GM21423 (cell line): ENCODE measurements at regions not wholly inside any gene's neighbourhood (a gene's known extent, or its start where the extent isn't known, plus 50 kb on each side); places are given as distances from the start of the nearest gene placed in this dataset.
A peak's percentile ranks its signal among the peaks of the same experiment; 100 is the strongest.

ENCODE experiments used
- ATAC-seq: cut with Tn5 transposase; IDR thresholded peaks from one replicate; pipeline ENCODE4 v1.9.1; 2021; ENCODE audit warnings: mild to moderate bottlenecking, moderate library complexity; ENCODE audit not compliant: unreplicated experiment

GRCh38 chr6:149176971-149177667, 140.4 kb upstream of the TAB2 start:
- ATAC-seq = no peak

DNA sequence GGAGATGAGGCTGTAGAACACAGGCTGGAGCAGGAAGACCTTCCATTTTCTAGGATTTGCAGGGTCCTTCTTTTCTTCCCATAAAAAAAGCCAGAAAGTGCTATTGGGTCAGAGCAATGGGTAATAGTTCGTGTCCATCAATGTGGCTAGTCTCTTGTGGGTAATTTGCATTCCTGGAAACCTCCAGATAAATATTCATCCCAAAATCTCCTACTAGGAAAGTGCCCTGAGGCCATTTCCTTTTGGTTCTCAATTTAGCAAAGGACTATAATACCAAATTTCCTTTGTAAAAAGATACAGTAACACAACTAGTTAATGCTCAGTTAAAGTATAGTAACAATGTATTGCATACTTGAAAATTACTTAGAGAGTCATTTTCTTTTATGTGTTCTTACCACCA, 138.1 kb upstream of the TAB2 start:
- no peak for ATAC-seq

- no peak for ATAC-seq
Observed at GRCh38 chr6:149181304-149181703, 136.2 kb upstream of the TAB2 start.

DNA sequence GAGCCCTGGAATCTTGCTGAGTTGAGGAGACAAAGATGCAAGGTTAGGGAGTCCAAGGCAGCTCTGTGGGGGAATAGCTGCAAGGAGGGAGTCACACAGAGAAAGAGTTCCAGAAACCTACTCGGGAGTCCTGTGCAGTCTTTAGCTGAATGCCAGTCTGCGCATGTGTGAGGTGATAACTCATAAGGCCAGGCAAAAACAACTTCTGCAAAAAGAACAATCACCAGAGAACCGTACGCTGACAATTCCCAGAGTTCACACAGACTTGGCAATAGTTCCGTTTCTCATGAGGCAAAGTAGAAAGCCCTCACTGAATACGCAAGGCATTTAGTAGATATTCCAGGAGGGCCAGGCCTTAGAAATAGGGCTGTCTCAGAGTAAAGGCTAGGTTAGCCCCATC, 135.2 kb upstream of the TAB2 start:
- ATAC-seq = no peak

DNA sequence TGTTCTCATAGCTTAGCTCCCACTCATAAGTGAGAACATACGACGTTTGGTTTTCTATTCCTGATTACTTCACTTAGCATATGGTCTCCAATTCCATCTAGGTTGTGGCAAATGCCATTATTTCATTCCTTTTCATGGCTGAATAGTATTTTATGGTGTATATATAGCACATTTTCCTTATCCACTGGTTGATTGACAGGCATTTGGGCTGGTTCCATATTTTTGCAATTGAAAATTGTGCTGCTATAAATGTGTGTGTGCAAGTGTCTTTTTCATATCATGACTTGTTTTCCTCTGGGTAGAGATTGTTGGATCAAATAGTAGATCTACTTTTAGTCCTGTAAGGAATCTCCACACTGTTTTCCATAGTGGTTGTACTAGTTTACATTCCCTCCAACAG, 133.0 kb upstream of the TAB2 start:
- ATAC-seq = no peak

GRCh38 chr6:149185799-149186357, 131.6 kb upstream of the TAB2 start:
- no peak for ATAC-seq

GRCh38 chr6:149186873-149187272, 130.6 kb upstream of the TAB2 start:
- ATAC-seq = no peak

DNA sequence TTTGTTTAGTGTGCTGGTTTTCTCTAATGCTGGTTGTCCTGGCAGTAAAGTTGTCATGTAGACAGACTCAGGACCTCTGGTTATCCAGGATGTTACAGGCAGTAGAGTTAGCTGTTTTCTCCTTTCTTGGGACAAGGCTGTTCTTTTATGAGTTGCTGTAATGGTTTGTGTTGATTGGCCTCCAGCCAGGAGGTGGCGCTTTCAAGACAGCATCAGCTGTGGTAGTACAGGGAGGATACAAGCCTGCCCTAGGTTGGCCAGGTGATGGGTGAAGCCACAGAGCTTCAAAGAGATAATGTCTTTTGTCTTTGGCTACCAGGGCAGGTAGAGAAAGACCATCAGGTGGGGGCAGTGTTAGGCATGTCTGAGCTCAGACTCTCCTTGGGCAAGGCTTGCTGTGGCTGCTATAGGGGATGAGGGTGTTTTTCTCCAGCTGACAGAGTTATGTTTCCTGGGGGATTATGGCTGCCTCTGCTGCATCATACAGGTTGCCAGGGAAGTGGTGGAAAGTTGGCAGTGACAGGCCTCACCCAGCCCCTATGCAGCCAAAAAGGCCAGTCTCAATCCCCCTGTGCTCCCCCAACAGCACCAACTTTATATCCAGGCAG, 127.2 kb upstream of the TAB2 start:
- ATAC-seq = peak; percentile 73

- no peak for ATAC-seq
Observed at GRCh38 chr6:149194820-149195558, 122.5 kb upstream of the TAB2 start.

GRCh38 chr6:149196091-149196490, 121.4 kb upstream of the TAB2 start:
- no peak for ATAC-seq

GRCh38 chr6:149197482-149197881, 120.0 kb upstream of the TAB2 start:
- ATAC-seq = no peak

DNA sequence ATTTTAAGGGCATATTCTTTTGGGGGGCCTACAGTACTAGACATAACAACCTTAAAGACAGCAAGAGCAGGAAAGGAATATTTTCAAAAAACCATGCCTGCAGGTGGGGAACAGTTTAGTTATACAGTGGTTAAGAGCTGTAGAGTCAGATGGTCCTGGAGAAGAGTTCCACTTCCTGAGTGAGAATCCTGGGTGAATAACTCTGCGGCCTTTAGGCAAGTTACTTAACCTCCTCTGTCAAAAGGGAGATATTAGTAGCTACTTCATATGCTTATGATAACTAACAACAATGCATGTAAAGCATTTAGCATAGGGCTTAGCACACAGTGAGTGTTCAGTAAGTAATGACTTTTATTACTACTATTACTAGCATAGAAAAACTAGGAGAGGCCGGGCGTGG, 119.2 kb upstream of the TAB2 start:
- no peak for ATAC-seq

DNA sequence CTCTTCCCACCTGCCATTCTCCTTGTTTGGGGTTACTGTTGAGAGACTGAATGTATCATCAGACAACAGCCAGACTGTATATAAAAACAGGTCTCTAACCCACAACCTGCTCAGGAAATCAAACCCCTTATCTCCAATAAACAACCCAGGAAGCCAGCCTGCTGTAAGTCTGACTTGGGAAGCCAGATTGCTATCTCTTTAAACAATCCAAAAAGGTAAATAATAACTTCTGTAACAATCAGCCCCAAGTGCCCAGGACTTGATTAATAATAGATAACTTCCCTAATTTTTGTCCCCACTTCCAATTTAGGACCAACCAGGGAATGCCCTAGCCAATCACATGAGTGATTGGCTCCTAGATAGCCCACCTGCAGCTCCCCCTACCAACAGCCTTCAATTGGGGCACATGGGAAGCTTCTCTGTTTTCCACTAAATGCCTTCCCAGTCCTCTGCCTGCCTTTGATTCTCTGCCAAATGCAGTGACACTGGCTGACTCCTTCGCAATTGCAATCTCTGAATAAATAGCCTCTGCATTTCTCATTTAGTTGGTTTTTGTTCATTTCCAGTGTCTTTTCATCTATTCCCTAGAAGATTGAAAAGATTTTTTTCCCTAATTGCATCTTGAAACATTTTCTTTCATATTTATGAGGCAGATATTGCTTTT, 117.1 kb upstream of the TAB2 start:
- ATAC-seq = no peak

DNA sequence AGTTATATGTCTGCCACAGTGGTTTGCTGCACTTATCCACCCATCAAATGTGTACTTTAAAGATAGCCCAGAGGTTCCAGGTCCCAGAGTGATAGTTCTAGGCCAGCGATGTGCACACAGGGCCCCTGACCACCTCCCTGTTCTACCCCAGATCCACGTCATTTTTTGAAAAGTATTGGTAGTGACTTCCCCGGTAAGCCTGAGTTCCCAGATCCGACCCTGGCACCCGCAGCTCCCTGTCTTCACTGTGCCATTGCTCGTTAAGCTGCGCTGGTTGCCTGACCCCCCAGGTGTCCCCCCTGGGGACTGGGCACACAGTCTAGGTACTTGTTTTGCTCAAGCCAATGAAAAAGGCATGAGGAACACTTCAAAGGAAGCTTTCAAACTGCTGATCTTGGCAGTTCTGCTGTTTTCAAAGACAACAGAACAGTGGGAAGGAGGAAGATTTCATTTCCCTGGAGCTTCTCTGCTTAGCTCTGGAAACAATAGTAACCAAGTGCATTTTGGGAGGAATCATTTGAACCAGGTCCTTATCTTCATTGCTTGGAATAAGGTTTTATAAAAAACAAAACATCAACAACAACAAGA, 116.3 kb upstream of the TAB2 start:
- no peak for ATAC-seq

GRCh38 chr6:149202100-149202499, 115.4 kb upstream of the TAB2 start:
- ATAC-seq = no peak

- no peak for ATAC-seq
Observed at GRCh38 chr6:149202952-149203351, 114.6 kb upstream of the TAB2 start.

GRCh38 chr6:149203509-149203908, 114.0 kb upstream of the TAB2 start:
- ATAC-seq = no peak

GRCh38 chr6:149208134-149208601, 109.3 kb upstream of the TAB2 start:
- ATAC-seq = no peak

DNA sequence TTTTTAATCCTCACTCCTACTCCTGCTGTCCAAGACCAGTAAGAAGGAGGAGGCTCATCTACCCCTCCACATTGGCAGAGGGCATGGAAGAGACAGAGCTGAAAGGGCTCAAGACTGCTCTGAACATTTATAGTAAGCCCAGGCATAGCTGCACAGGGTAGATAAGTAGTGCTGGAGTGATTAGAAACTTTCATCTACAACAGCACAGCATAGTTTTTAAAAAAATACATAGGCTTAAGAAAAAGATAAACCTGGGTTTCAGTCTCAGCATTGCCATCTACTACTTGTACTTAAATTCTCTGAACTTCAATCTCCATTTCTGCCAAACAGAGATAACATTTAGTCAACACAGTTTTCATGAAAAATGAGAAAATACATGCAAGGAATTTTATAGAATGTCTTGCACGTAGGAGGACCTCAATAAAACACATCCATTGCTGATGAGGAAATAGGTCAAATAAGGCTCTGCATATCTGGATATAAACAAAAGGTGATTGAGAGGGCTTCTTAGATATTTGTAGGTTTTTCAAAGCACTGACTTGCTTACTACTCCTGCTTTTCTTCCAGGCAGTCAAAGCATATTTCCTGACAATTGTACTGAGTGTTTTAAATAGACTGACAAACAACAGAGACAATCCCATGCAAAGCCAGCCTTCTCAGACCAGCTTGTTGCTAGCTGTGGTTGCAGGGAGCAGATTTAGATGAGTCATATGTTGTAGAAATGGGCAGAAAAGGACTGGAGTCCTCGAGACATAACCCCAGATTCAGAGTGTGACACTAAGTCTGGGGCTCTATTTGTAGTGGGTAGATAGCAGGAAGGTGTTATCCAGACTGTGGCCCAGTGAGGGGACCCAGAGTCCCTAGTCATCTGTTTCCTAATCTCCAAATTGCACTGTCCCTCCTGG, 107.4 kb upstream of the TAB2 start:
- no peak for ATAC-seq

DNA sequence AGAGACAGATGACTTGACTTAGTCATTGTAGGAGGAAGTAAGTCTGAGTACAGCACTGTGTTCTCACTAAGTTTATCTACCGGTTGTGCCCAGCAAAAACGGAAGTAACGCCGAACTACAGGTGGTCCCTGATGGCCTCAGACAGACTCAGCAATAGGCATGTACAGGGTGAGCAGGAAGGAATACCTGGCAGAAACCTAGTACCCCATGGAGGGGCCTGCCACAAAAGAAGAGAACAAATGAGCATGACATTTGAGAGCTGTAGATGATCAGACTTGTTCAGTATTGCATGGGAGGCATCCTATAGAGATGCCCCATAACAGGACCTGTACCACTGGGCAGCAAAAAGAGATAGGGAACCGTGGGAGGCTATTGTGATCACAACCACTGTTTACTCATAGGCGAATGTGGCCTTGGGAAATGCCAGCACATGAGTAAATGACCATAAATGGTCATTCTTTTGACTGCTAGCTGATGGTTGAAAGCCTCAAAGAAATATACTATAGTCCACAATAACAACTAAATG, 106.4 kb upstream of the TAB2 start:
- ATAC-seq = peak; percentile 62
